Loucy (cell line): ENCODE measurements at regions not wholly inside any gene's neighbourhood (a gene's known extent, or its start where the extent isn't known, plus 50 kb on each side); places are given as distances from the start of the nearest gene placed in this dataset.

Source experiments
- H2AFZ ChIP-seq: fragments of 200-600 bp; sonication (generic); 2 replicates; pipeline ENCODE4 v1.6.0; 2016; ENCODE audit warnings: antibody characterized with exemption, mild to moderate bottlenecking, low read length, moderate library complexity
- H3F3A ChIP-seq: fragments of 200-600 bp; 2 replicates; pipeline ENCODE4 v1.6.0; 2016; ENCODE audit warnings: antibody characterized with exemption, low read depth, mild to moderate bottlenecking
- H3K27me3 ChIP-seq: fragments of 200-600 bp; sonication (generic); 2 replicates; pipeline ENCODE4 v1.6.1; 2014; ENCODE audit warnings: low read length, mild to moderate bottlenecking; ENCODE audit not compliant: insufficient read depth, poor library complexity, severe bottlenecking
- H3K36me3 ChIP-seq: fragments of 200-600 bp; sonication (generic); 2 replicates; pipeline ENCODE4 v1.6.1; 2016; ENCODE audit warnings: low read length; ENCODE audit not compliant: insufficient read depth
- H3K4me1 ChIP-seq: fragments of 200-600 bp; sonication (generic); 2 replicates; pipeline ENCODE4 v1.5.1; 2014; ENCODE audit warnings: low read length, mild to moderate bottlenecking; ENCODE audit not compliant: insufficient read depth, poor library complexity, severe bottlenecking
- H3K4me2 ChIP-seq: fragments of 200-600 bp; sonication (generic); 2 replicates; pipeline ENCODE4 v1.6.0; 2014; ENCODE audit warnings: antibody characterized with exemption, low read length, low read depth, mild to moderate bottlenecking; ENCODE audit not compliant: poor library complexity, severe bottlenecking
- H3K4me3 ChIP-seq: fragments of 200-600 bp; sonication (generic); 2 replicates; pipeline ENCODE4 v1.5.1; 2014; ENCODE audit warnings: low read length, mild to moderate bottlenecking, mixed read lengths; ENCODE audit not compliant: poor library complexity, severe bottlenecking
- H3K79me2 ChIP-seq: fragments of 200-600 bp; sonication (generic); 2 replicates; pipeline ENCODE4 v1.6.1; 2014; ENCODE audit warnings: low read length; ENCODE audit not compliant: insufficient read depth
- H3K9ac ChIP-seq: fragments of 200-600 bp; sonication (generic); 2 replicates; pipeline ENCODE4 v1.6.0; 2014; ENCODE audit warnings: mild to moderate bottlenecking, low read depth, low read length, moderate library complexity; ENCODE audit not compliant: poor library complexity, severe bottlenecking
- H3K9me2 ChIP-seq: fragments of 200-600 bp; sonication (generic); replicated peaks from 2 replicates; pipeline ENCODE4 v1.6.1; 2016; ENCODE audit warnings: low read depth, low read length, mixed read lengths
- H3K9me3 ChIP-seq: fragments of 200-600 bp; sonication (generic); 2 replicates; pipeline ENCODE4 v1.6.1; 2014; ENCODE audit warnings: mild to moderate bottlenecking, antibody characterized with exemption, low read length, low read depth; ENCODE audit not compliant: insufficient read depth
- H4K20me1 ChIP-seq: fragments of 200-600 bp; sonication (generic); 2 replicates; pipeline ENCODE4 v1.6.0; 2014; ENCODE audit warnings: antibody characterized with exemption, low read length, mild to moderate bottlenecking; ENCODE audit not compliant: insufficient read depth, poor library complexity, severe bottlenecking
- EZH2phosphoT487 ChIP-seq: fragments of 200-600 bp; IDR thresholded peaks from 2 replicates; pipeline ENCODE4 v1.6.1; 2018; ENCODE audit warnings: antibody characterized with exemption, mild to moderate bottlenecking, moderate library complexity, borderline replicate concordance
- TF ChIP-seq, protein P1 (sequence below): fragments of 200-600 bp; sonication (generic); conservative IDR thresholded peaks from 2 replicates; pipeline ENCODE4 v1.5.1; 2014; ENCODE audit warnings: mild to moderate bottlenecking, antibody characterized with exemption, low read length

DNA sequence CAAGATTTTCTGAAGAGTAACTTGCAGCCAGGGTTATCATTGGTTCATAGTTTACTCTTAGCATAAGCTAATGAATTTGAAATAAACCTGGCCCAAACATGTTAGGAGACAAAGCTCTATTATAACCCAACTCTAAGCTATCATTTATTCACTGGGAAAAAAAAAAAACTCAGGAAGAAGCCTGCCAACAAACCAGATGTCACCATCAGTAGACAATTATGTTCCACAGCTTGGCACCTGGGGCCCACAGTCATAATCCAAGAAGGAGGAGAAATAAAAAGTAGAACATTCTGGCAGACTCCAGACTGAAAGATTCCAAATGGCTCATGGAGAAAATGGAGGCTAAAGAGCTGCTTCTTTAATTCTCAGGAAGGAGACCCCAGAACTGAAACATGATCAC is 100.0 kb upstream of the CNR1 start:
- Histone ChIP-seq H3K36me3 (no peaks in the 10 kb centered on the region), H3K4me3 (no peak overlapping the region)

DNA sequence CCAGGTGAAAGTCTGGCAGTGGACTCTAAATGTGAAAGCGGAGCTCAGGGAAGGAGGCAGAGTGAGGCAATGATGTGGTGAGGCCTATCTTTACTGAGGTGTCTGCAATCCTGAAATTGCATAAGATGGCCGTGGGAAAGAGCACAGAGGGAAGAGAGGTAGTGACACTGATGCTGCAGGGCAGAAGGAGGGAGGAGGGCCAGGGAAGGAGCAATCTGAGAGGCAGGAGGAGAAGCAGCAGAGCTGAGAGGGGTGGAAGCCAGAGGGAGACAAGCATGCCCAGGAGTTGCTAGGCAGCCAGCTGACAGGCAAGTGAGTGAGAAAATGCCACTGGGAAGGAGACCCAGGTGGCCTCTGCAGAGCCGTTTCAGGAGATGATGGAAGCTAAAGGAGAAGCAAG is 97.4 kb upstream of the CNR1 start:
- no peaks in the 10 kb centered on the region for H3K9me2 ChIP-seq
- no peak overlapping the region for H2AFZ ChIP-seq
- no peaks in the 10 kb centered on the region for H4K20me1 ChIP-seq
- no peak overlapping the region for H3K4me2 ChIP-seq
- no peaks in the 10 kb centered on the region for H3K4me1 ChIP-seq
- H3K79me2 ChIP-seq, result no peaks in the 10 kb centered on the region
- H3K27me3 ChIP-seq, result no peaks in the 10 kb centered on the region
- H3K36me3 ChIP-seq, result no peaks in the 10 kb centered on the region
- H3K9ac ChIP-seq, result no peak overlapping the region
- no peaks in the 10 kb centered on the region for H3K9me3 ChIP-seq
- TF ChIP-seq, protein P1, sequence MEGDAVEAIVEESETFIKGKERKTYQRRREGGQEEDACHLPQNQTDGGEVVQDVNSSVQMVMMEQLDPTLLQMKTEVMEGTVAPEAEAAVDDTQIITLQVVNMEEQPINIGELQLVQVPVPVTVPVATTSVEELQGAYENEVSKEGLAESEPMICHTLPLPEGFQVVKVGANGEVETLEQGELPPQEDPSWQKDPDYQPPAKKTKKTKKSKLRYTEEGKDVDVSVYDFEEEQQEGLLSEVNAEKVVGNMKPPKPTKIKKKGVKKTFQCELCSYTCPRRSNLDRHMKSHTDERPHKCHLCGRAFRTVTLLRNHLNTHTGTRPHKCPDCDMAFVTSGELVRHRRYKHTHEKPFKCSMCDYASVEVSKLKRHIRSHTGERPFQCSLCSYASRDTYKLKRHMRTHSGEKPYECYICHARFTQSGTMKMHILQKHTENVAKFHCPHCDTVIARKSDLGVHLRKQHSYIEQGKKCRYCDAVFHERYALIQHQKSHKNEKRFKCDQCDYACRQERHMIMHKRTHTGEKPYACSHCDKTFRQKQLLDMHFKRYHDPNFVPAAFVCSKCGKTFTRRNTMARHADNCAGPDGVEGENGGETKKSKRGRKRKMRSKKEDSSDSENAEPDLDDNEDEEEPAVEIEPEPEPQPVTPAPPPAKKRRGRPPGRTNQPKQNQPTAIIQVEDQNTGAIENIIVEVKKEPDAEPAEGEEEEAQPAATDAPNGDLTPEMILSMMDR, result no peak
- no peak for TF ChIP-seq EZH2phosphoT487
- H3F3A ChIP-seq, result no peaks in the 10 kb centered on the region
- no peak overlapping the region for H3K4me3 ChIP-seq

More for the DNA sequence above, 100.0 kb upstream of the CNR1 start:
- no peaks in the 10 kb centered on the region for H3K9me2 ChIP-seq
- H2AFZ ChIP-seq, result no peak overlapping the region
- H3F3A ChIP-seq, result no peaks in the 10 kb centered on the region
- no peaks in the 10 kb centered on the region for H3K9me3 ChIP-seq
- no peaks in the 10 kb centered on the region for H3K79me2 ChIP-seq
- H3K9ac ChIP-seq, result no peak overlapping the region
- no peaks in the 10 kb centered on the region for H4K20me1 ChIP-seq
- H3K27me3 ChIP-seq, result no peaks in the 10 kb centered on the region
- TF ChIP-seq, protein P1, result no peak
- no peak for TF ChIP-seq EZH2phosphoT487
- H3K4me2 ChIP-seq, result no peak overlapping the region
- H3K4me1 ChIP-seq, result no peaks in the 10 kb centered on the region

DNA sequence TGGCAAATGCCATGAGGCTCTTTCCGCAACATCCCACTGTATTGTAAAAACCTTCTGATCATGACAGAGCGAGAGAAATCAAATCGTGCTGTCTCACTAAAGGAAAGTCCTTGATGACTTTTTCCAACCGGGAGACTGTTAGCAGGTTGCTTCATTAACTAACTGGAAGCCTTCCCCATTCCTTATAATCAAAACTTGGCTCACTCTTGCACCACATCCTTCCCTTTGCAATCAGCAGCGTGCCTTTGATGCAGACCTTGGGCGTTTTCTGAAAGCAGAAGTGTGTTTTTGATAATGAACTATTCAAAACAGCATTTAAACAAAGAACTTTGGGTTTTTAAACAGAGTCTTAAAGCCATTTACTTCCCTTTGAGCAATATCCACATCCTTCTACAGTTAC is 96.2 kb upstream of the CNR1 start:
- Histone ChIP-seq H2AFZ (no peak overlapping the region), H3K4me1 (no peaks in the 10 kb centered on the region), H3K9me2 (no peaks in the 10 kb centered on the region), H4K20me1 (no peaks in the 10 kb centered on the region), H3K9ac (no peak overlapping the region), H3K79me2 (no peaks in the 10 kb centered on the region), H3K9me3 (no peaks in the 10 kb centered on the region), H3K4me3 (no peak overlapping the region), H3K36me3 (no peaks in the 10 kb centered on the region), H3K4me2 (no peak overlapping the region), H3K27me3 (no peaks in the 10 kb centered on the region), H3F3A (no peaks in the 10 kb centered on the region)
- TF ChIP-seq, protein P1, result no peak
